Heart right ventricle (tissue), 16 donors: ENCODE measurements at regions not wholly inside any gene's neighbourhood (a gene's known extent, or its start where the extent isn't known, plus 50 kb on each side); places are given as distances from the start of the nearest gene placed in this dataset.
A peak's percentile ranks its signal among the peaks of the same experiment; 100 is the strongest.
"Not testable (repeated sequence)": the region's sequence is repeated elsewhere in the genome, so short reads cannot be mapped to it uniquely, and the experiment has no call there.

Experiments
- ATAC-seq, 8 donors: fragments of 200-7000 bp; cut with Tn5 transposase; one replicate each; pipeline ENCODE4 v1.9.1; 2020; ENCODE audit warnings: mild to moderate bottlenecking in 8 of 8, moderate library complexity in 8 of 8, moderate number of reproducible peaks in 1 of 8
- DNase-seq, 2 donors: peaks; one replicate each; pipeline ENCODE4 v3.0.0-alpha.2; 2020
- H3K27ac ChIP-seq, 10 donors: fragments of 200-600 bp; sonication (generic) in 2 of 10; one replicate each; pipeline versions ENCODE4 v1.5.0 to v1.8.0; 2020 to 2022; ENCODE audit warnings: mild to moderate bottlenecking in 3 of 10
- H3K27me3 ChIP-seq, 7 donors: fragments of 200-600 bp; one replicate each; pipeline ENCODE4 v1.8.0; 2021 to 2022; ENCODE audit warnings: mild to moderate bottlenecking in 2 of 7
- H3K36me3 ChIP-seq, 9 donors: fragments of 200-600 bp; sonication (generic) in 1 of 9; one replicate each; pipeline versions ENCODE4 v1.5.0 to v1.8.0; 2020 to 2022; ENCODE audit warnings: mild to moderate bottlenecking in 2 of 9
- H3K4me1 ChIP-seq, 9 donors: fragments of 200-600 bp; sonication (generic) in 1 of 9; one replicate each; pipeline versions ENCODE4 v1.5.0 to v1.8.0; 2020 to 2022; ENCODE audit warnings: mild to moderate bottlenecking in 4 of 9
- H3K4me3 ChIP-seq, 10 donors: fragments of 200-600 bp; sonication (generic) in 2 of 10; one replicate each; pipeline versions ENCODE4 v1.5.0 to v1.8.0; 2020 to 2022; ENCODE audit warnings: mild to moderate bottlenecking in 7 of 10, moderate library complexity in 2 of 10
- H3K9me3 ChIP-seq, 11 donors: fragments of 200-600 bp in 10 of 11; sonication (generic) in 2 of 11; one replicate each; pipeline versions ENCODE4 v1.5.0 to v1.8.0; 2013 to 2022; ENCODE audit warnings: mild to moderate bottlenecking in 2 of 11, control low read depth in 1 of 11, moderate library complexity in 1 of 11
- WGBS, 2 donors: extraction: QIAGEN DNeasy Blood & Tissue Kit; methylation state at CpG; one replicate each; pipeline ENCODE4 v1.1.7; 2013; ENCODE audit warnings: inconsistent platforms in 1 of 2; 5-methylcytosine and 5-hydroxymethylcytosine counted together
- intact Hi-C, 10 donors: fragments of 100-400 bp; cut with DNase I; formaldehyde crosslinking; loops; one replicate each; pipeline versions ENCODE4 v1.11.1 to v1.14.2; 2022
- TF ChIP-seq, protein P1 (sequence below), 9 donors: fragments of 200-600 bp; sonication (generic) in 2 of 9; IDR thresholded peaks; one replicate each; pipeline versions ENCODE4 v1.5.0 to v1.8.0; 2021 to 2022; ENCODE audit warnings: antibody characterized with exemption in 9 of 9, mild to moderate bottlenecking in 5 of 9, moderate library complexity in 1 of 9
- donor health status: Arrhythmogenic right ventricular cardiomyopathy.
- donor health status: ischemic (EF 13 %, LVEDD 7.1; RV severe dilation, severe dysfunction).
- donor health status: healthy with polysubstance abuse.
- donor health status: DM: no; HTN: yes; CAD: no.
- donor health status: DM: no; HTN: no; CAD: no.
- donor health status: ischemic (EF 25% LVEDD 6.9; RV normal size, moderate dysfunction).
- donor health status: ischemic (EF 25% LVEDD 5.7; RV mildly dilated, moderate dysfunction).
- donor health status: healthy.
- donor health status: DM: yes; HTN: yes; CAD: no.
- donor health status: Ischemic cardiomyopathy.
- donor health status: ischemic (EF 35%, LVEDD 5.7; RV mildly dilated, moderate dysfunction).
- donor health status: nonischemic (EF 11% LVEDD 7.7; RV severe dilation, severe dysfunction).
- donor health status: DM: yes; HTN: yes; CAD: no.
- donor health status: PGD.
- donor health status: ischemic (EF 29% LVEDD 5.4; RV normal size, mild dysfunction).
- donor health status: nonischemic (EF 23%, LVEDD 6.1; RV moderate dilation, normal function).

- 75 to 81% methylated on average over 2 of the region's 2 CpGs for WGBS, 2 donors
- H3K27me3 ChIP-seq, result no peaks in the 10 kb centered on the region
- TF ChIP-seq, protein P1, sequence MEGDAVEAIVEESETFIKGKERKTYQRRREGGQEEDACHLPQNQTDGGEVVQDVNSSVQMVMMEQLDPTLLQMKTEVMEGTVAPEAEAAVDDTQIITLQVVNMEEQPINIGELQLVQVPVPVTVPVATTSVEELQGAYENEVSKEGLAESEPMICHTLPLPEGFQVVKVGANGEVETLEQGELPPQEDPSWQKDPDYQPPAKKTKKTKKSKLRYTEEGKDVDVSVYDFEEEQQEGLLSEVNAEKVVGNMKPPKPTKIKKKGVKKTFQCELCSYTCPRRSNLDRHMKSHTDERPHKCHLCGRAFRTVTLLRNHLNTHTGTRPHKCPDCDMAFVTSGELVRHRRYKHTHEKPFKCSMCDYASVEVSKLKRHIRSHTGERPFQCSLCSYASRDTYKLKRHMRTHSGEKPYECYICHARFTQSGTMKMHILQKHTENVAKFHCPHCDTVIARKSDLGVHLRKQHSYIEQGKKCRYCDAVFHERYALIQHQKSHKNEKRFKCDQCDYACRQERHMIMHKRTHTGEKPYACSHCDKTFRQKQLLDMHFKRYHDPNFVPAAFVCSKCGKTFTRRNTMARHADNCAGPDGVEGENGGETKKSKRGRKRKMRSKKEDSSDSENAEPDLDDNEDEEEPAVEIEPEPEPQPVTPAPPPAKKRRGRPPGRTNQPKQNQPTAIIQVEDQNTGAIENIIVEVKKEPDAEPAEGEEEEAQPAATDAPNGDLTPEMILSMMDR (IDR thresholded peaks at IDR 0.05), result no peak
- no peaks in the 10 kb centered on the region for H3K36me3 ChIP-seq
- H3K4me1 ChIP-seq, result no peaks in the 10 kb centered on the region
- no peak overlapping the region for H3K27ac ChIP-seq
- no peak overlapping the region for H3K4me3 ChIP-seq
- intact Hi-C loops, result no loop called here
- no peak for DNase-seq
- ATAC-seq, result peak in 2 of 8 donors; percentile 62 to 80
- H3K9me3 ChIP-seq, result peaks cover 0 to 13% (median 1%) of the 10 kb centered on the region in 11 donors
These were observed 114.3 kb upstream of the EMCN start for GRCh38 chr4:100632163-100632562.

DNA sequence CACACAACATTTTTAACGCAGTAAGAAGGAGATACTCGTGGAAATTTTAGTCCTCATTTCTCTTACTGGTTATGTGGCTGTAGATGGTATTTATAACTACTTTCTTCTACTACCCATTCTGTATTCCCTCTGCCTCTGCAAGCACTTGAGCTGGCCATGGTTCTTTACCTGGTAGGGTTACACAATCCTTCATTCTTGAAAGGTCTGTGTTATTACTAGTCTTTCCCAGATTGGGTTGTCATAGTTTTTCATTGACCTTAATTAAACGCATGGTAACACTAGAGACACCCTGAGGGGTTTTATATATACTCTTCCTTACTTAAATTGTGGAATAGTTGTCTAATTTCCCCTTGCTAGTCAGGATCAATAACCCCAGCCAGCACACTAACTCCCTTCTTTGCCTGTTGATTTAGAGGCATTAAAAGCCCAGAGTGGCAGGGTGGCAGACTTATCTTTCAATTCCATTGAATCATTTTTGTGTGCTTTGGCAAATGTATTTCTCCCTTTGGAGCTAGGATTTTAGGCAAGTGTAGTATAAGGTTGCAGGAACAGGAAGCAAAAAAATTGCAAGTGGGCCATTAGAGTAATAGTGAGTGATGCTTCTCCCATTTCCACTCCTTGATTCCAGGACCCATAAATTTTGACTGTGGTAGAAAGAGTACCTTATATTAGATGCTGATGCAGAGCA, 113.6 kb upstream of the EMCN start:
- Histone ChIP-seq H3K27me3 (no peaks in the 10 kb centered on the region), H3K4me3 (no peak overlapping the region), H3K36me3 (no peaks in the 10 kb centered on the region), H3K4me1 (no peaks in the 10 kb centered on the region), H3K27ac (no peak overlapping the region), H3K9me3 (peaks cover 0 to 11% (median 0%) of the 10 kb centered on the region in 11 donors)
- intact Hi-C loops, result no loop called here
- DNase-seq, result no peak
- TF ChIP-seq, protein P1 (IDR thresholded peaks at IDR 0.05), result no peak
- no peak for ATAC-seq
- WGBS, 2 donors, result 92 to 93% methylated on average over 3 of the region's 3 CpGs

GRCh38 chr4:100630341-100630740, 112.5 kb upstream of the EMCN start:
- H3K36me3 ChIP-seq, result no peaks in the 10 kb centered on the region
- no peaks in the 10 kb centered on the region for H3K4me1 ChIP-seq
- H3K27me3 ChIP-seq, result no peaks in the 10 kb centered on the region
- no peak overlapping the region for H3K27ac ChIP-seq
- no peak overlapping the region for H3K4me3 ChIP-seq
- ATAC-seq, result no peak
- peaks cover 0 to 17% (median 5%) of the 10 kb centered on the region in 11 donors for H3K9me3 ChIP-seq
- TF ChIP-seq, protein P1 (IDR thresholded peaks at IDR 0.05), result no peak
- intact Hi-C loops, result no loop called here
- DNase-seq, result no peak

DNA sequence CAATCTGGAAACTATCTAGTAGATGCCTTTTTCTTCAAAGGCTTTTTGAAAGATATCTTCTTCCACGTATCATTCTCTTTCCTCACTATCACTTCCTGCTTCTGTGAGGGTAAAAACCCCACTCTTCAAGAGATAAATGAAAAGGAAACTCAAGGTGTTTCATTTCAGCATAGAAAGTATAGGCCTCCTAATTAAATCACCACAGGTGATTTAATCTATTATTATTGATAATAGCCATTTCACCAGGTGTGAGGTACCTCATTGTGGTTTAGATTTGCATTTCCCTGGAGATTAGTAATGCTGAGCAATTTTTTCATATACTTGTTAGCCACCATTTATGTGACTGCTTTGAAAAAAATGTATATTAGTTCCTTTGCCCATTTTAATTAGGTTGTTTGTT, 92.0 kb upstream of the EMCN start:
- Histone ChIP-seq H3K27me3 (no peaks in the 10 kb centered on the region), H3K9me3 (no peaks in the 10 kb centered on the region), H3K27ac (no peak overlapping the region), H3K36me3 (no peaks in the 10 kb centered on the region), H3K4me3 (no peak overlapping the region), H3K4me1 (no peaks in the 10 kb centered on the region)
- ATAC-seq (no peak), DNase-seq (no peak)
- WGBS, 2 donors, result 63 to 72% methylated on average over 1 of the region's 1 CpG
- TF ChIP-seq, protein P1 (IDR thresholded peaks at IDR 0.05), result no peak
- intact Hi-C loops, result no loop called here

GRCh38 chr4:100608651-100609050, 90.8 kb upstream of the EMCN start:
- intact Hi-C loops, H3K36me3 ChIP-seq, DNase-seq, H3K27me3 ChIP-seq, H3K9me3 ChIP-seq, H3K4me3 ChIP-seq, ATAC-seq, H3K4me1 ChIP-seq, H3K27ac ChIP-seq: not testable (repeated sequence)
- WGBS, 2 donors, result 88 to 95% methylated on average over 11 to 19 of the region's 19 CpGs
